Body of pancreas (tissue), 4 donors: ENCODE measurements at regions not wholly inside any gene's neighbourhood (a gene's known extent, or its start where the extent isn't known, plus 50 kb on each side); places are given as distances from the start of the nearest gene placed in this dataset.
"Not testable (repeated sequence)": the region's sequence is repeated elsewhere in the genome, so short reads cannot be mapped to it uniquely, and the experiment has no call there.

Experiments used
- ATAC-seq: fragments of 150-250 bp; one replicate; pipeline ENCODE4 v1.9.1; 2016
- DNase-seq, 4 donors: peaks; one replicate each; pipeline ENCODE4 v3.0.0-alpha.2; 2019
- H3K27ac ChIP-seq, 4 donors: fragments of 200-600 bp; sonication (generic); 1 replicate in 3 of 4; 2 replicates in 1 of 4; pipeline versions ENCODE4 v1.5.1 to v1.6.1; 2016 to 2019; ENCODE audit warnings: mild to moderate bottlenecking in 1 of 4, mixed read lengths in 1 of 4, moderate library complexity in 1 of 4
- H3K27me3 ChIP-seq, 2 donors: fragments of 200-600 bp; sonication (generic); one replicate each; pipeline ENCODE4 v1.6.0; 2016; ENCODE audit warnings: mild to moderate bottlenecking in 1 of 2
- H3K36me3 ChIP-seq, 2 donors: fragments of 200-600 bp; sonication (generic); replicated peaks in 1 of 2; 2 replicates each; pipeline ENCODE4 v1.5.1; 2016; ENCODE audit warnings: low read depth in 2 of 2; ENCODE audit not compliant: insufficient read depth in 1 of 2
- H3K4me1 ChIP-seq: fragments of 200-600 bp; sonication (generic); one replicate; pipeline ENCODE4 v1.6.0; 2016
- H3K4me3 ChIP-seq, 2 donors: fragments of 200-600 bp; sonication (generic); 1 replicate in 1 of 2; 2 replicates in 1 of 2; pipeline ENCODE4 v1.5.1; 2016 to 2019
- H3K9me3 ChIP-seq, 3 donors: fragments of 200-600 bp; sonication (generic); 1 replicate in 2 of 3; 2 replicates in 1 of 3; pipeline ENCODE4 v1.5.1; 2016
- CTCF ChIP-seq, 7 experiments: fragments of 450-650 bp in 4 of 7; fragments of 200-600 bp in 3 of 7; sonication (generic) in 3 of 7; IDR thresholded peaks; one replicate each; pipeline ENCODE4 v1.5.1; 2016 to 2019; ENCODE audit warnings: antibody characterized with exemption in 7 of 7
- WGBS, 2 donors: methylation state at CpG; one replicate each; pipeline ENCODE4 v1.1.5; 2017; 5-methylcytosine and 5-hydroxymethylcytosine counted together
- intact Hi-C: fragments of 100-400 bp; cut with DNase I; formaldehyde crosslinking; loops from one replicate; pipeline ENCODE4 v1.15.1; 2023

GRCh38 chrY:3491423-3491822 lies 87.4 kb upstream of the TGIF2LY start:
- H3K27ac ChIP-seq, DNase-seq, H3K36me3 ChIP-seq, intact Hi-C loops, H3K4me3 ChIP-seq, H3K4me1 ChIP-seq, H3K9me3 ChIP-seq, H3K27me3 ChIP-seq, ATAC-seq: not testable (repeated sequence)
- WGBS, 2 donors, result 71% methylated on average over 1 of the region's 1 CpG; no CpG with 5 or more reads in 1 of the 2 donors

- H3K9me3 ChIP-seq, H3K4me1 ChIP-seq, DNase-seq, H3K27me3 ChIP-seq, intact Hi-C loops, H3K36me3 ChIP-seq, H3K4me3 ChIP-seq, H3K27ac ChIP-seq, ATAC-seq: not testable (repeated sequence)
- 86 to 97% methylated on average over 3 of the region's 3 CpGs for WGBS, 2 donors
Measured at GRCh38 chrY:3494539-3494938, 84.3 kb upstream of the TGIF2LY start.

- H3K9me3 ChIP-seq, intact Hi-C loops, H3K4me1 ChIP-seq, H3K27me3 ChIP-seq, H3K4me3 ChIP-seq, H3K36me3 ChIP-seq, H3K27ac ChIP-seq: not testable (repeated sequence)
- 9 to 67% methylated on average over 1 to 4 of the region's 5 CpGs for WGBS, 2 donors
- peak in 2 of 4 donors; percentile 8 to 19 for DNase-seq
- TF ChIP-seq CTCF (IDR thresholded peaks at IDR 0.05), result peak in 4 of 7 experiments; percentile 27 to 31 (median 28)
- ATAC-seq, result peak; percentile 55
Measured at GRCh38 chrY:3527040-3527439, 51.8 kb upstream of the TGIF2LY start.
